ENCODE measurements at regions not wholly inside any gene's neighbourhood (a gene's known extent, or its start where the extent isn't known, plus 50 kb on each side); places are given as distances from the start of the nearest gene placed in this dataset.

DNA sequence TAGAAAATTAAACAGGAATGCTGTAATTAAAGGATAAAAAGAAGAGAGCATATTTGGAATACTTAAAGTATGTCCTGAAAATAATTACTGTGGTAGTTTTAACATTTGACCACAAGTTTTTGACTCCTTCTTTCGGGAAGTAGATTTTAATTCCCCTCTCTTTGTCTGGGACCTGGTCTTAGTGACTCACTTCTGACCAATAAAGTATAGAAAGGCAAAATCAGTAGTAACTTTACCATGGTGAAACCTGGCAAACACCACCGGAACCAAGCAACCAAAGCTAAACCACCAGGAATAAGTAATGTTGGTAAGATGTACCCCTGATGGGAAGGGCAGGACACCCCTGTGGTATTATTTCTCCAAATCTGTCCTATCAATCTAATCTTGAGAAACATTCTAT, 314.8 kb downstream of the PDHA2 start:
- 80% methylated on average over 2 of the region's 2 CpGs for WGBS
- no peaks in the 10 kb centered on the region for H3K27me3 ChIP-seq
- no peaks in the 10 kb centered on the region for H3K36me3 ChIP-seq
- no peak for DNase-seq (ENCODE audit: low spot score in 2 of 2)
- no peak overlapping the region for H3K27ac ChIP-seq
- H3K4me1 ChIP-seq, result no peaks in the 10 kb centered on the region
- H3K9me3 ChIP-seq, result no peaks in the 10 kb centered on the region
- TF ChIP-seq POLR2AphosphoS5 (IDR thresholded peaks at IDR 0.05) (no peak), EP300 (IDR thresholded peaks at IDR 0.05) (no peak), POLR2A (IDR thresholded peaks at IDR 0.05) (no peak)
- TF ChIP-seq, protein P1, sequence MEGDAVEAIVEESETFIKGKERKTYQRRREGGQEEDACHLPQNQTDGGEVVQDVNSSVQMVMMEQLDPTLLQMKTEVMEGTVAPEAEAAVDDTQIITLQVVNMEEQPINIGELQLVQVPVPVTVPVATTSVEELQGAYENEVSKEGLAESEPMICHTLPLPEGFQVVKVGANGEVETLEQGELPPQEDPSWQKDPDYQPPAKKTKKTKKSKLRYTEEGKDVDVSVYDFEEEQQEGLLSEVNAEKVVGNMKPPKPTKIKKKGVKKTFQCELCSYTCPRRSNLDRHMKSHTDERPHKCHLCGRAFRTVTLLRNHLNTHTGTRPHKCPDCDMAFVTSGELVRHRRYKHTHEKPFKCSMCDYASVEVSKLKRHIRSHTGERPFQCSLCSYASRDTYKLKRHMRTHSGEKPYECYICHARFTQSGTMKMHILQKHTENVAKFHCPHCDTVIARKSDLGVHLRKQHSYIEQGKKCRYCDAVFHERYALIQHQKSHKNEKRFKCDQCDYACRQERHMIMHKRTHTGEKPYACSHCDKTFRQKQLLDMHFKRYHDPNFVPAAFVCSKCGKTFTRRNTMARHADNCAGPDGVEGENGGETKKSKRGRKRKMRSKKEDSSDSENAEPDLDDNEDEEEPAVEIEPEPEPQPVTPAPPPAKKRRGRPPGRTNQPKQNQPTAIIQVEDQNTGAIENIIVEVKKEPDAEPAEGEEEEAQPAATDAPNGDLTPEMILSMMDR (IDR thresholded peaks at IDR 0.05), result no peak
- H3K4me3 ChIP-seq, result no peak overlapping the region

DNA sequence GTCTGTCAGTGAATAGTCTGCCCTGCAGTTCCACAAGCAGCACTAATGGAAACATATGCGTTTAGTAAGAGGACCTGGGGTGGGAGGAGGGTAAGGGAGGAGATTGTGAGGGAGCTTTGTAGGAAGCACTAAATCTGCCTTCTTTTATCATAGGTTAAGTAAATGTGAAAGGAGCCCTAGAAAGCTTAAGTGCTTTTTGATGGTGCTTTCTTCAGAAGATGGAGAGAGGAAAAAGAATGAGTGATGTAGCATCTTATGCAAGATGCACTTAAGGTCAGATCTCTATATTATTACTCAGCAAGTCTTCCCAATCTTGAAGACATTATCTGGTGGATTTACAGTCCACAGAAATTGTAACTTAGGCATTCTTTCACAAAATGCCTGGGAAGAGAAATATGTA, 322.7 kb downstream of the PDHA2 start:
- DNase-seq (ENCODE audit: low spot score in 2 of 2), result no peak
- no peaks in the 10 kb centered on the region for H3K36me3 ChIP-seq
- no peaks in the 10 kb centered on the region for H3K4me1 ChIP-seq
- no peak overlapping the region for H3K4me3 ChIP-seq
- WGBS, result 66% methylated on average over 1 of the region's 1 CpG
- TF ChIP-seq, protein P1 (IDR thresholded peaks at IDR 0.05), result no peak
- TF ChIP-seq POLR2AphosphoS5 (IDR thresholded peaks at IDR 0.05) (no peak), EP300 (IDR thresholded peaks at IDR 0.05) (no peak), POLR2A (IDR thresholded peaks at IDR 0.05) (no peak)
- H3K9me3 ChIP-seq, result no peaks in the 10 kb centered on the region
- no peaks in the 10 kb centered on the region for H3K27me3 ChIP-seq
- no peak overlapping the region for H3K27ac ChIP-seq

DNA sequence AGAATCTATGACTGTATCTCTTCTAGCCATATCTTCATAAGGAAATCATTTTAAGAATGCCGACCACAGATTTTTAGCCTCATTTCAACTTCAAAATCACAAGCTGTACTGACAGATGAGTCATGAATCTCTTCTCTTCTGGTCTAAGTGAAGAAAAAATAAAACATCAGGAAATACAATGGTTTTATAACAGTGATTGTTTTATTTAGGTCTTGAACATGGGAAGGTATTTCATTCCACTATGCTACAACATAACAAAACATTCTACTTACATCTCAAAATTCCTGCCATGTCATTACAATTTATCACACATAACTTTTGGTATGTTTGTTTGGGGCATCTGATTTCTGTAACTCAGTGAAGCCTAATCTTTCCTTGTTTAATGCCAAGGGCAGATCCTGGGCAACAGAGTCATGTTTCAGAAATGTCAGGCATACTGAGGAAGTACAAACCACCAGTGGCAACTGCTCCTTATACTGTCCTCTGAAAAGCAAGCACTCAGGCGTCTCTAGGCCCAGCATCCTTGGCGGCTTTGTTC, 325.0 kb downstream of the PDHA2 start:
- no peak for DNase-seq (ENCODE audit: low spot score in 2 of 2)
- TF ChIP-seq, protein P1 (IDR thresholded peaks at IDR 0.05), result no peak
- no peak for TF ChIP-seq EP300 (IDR thresholded peaks at IDR 0.05)
- Histone ChIP-seq H3K4me3 (no peak overlapping the region), H3K9me3 (no peaks in the 10 kb centered on the region), H3K4me1 (no peaks in the 10 kb centered on the region), H3K27ac (no peak overlapping the region), H3K36me3 (no peaks in the 10 kb centered on the region), H3K27me3 (no peaks in the 10 kb centered on the region)
- 85% methylated on average over 3 of the region's 3 CpGs for WGBS

DNA sequence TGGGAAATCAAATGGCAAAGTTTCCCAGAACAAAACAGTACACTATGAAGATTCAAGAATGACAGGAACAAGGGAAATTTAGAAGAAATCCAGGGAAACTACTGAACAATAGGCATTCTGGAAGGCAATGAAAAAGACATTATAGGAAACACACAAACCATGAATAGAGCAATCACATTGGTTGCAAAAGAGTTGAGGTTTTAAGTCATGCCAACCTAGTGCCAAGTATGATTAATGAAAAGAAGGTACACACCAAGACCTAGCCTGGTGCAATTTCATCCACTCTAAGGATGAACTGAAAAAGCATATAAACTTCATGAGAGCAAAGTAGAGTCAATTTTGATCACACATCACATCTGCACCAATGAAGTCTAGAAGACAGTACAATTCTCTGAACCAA, 326.9 kb downstream of the PDHA2 start:
- no peaks in the 10 kb centered on the region for H3K36me3 ChIP-seq
- H3K4me3 ChIP-seq, result no peak overlapping the region
- H3K9me3 ChIP-seq, result no peaks in the 10 kb centered on the region
- TF ChIP-seq POLR2AphosphoS5 (IDR thresholded peaks at IDR 0.05), result no peak
- TF ChIP-seq, protein P1 (IDR thresholded peaks at IDR 0.05), result no peak
- no peak for TF ChIP-seq POLR2A (IDR thresholded peaks at IDR 0.05)
- TF ChIP-seq EP300 (IDR thresholded peaks at IDR 0.05), result no peak
- H3K27me3 ChIP-seq, result no peaks in the 10 kb centered on the region
- no peak overlapping the region for H3K27ac ChIP-seq
- DNase-seq (ENCODE audit: low spot score in 2 of 2), result no peak
- no peaks in the 10 kb centered on the region for H3K4me1 ChIP-seq

DNA sequence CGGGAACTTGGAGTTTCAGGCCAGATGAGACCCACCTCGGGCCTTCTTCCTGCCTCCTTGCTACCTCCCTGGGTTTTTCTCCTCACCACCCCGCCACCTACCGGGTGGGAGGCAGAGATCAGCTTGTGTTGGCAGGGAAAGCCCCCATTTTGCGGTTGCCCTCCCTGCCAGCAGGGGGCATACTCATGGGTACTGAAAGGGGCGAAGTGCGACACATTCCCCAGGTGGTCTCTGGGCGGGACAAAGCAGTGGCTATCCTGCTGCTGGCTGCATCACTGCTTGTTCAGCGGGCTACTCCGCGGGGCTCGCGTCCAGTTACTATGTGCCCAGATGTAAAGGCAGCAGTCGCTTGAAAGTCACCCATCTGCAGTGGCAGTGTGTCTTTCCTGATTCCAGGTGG, 330.3 kb downstream of the PDHA2 start:
- DNase-seq (ENCODE audit: low spot score in 2 of 2), result no peak
- WGBS, result 96% methylated on average over 14 of the region's 14 CpGs
- TF ChIP-seq, protein P1 (IDR thresholded peaks at IDR 0.05), result no peak
- TF ChIP-seq POLR2AphosphoS5 (IDR thresholded peaks at IDR 0.05), result no peak
- TF ChIP-seq POLR2A (IDR thresholded peaks at IDR 0.05), result no peak
- TF ChIP-seq EP300 (IDR thresholded peaks at IDR 0.05), result no peak
- H3K27ac ChIP-seq, result no peak overlapping the region
- H3K4me3 ChIP-seq, result no peak overlapping the region
- H3K27me3 ChIP-seq, result no peaks in the 10 kb centered on the region
- H3K36me3 ChIP-seq, result no peaks in the 10 kb centered on the region
- no peaks in the 10 kb centered on the region for H3K4me1 ChIP-seq
- no peaks in the 10 kb centered on the region for H3K9me3 ChIP-seq

Data from suprapubic skin (tissue), 4 donors.